Endodermal cell (in vitro differentiated cells): ENCODE measurements at regions not wholly inside any gene's neighbourhood (a gene's known extent, or its start where the extent isn't known, plus 50 kb on each side); places are given as distances from the start of the nearest gene placed in this dataset.

ENCODE experiments used
- DNase-seq: peaks from one replicate; pipeline ENCODE4 v3.0.0-alpha.2; 2017
- H3K27ac ChIP-seq: 2 replicates; pipeline ENCODE4 v1.5.1; 2013; ENCODE audit warnings: mild to moderate bottlenecking, low read depth, low read length, moderate library complexity
- H3K27me3 ChIP-seq: 2 replicates; pipeline ENCODE4 v1.6.1; 2013; ENCODE audit warnings: mild to moderate bottlenecking, low read length, moderate library complexity; ENCODE audit not compliant: insufficient read depth, control insufficient read depth, poor library complexity, severe bottlenecking
- H3K36me3 ChIP-seq: 2 replicates; pipeline ENCODE4 v1.7.0; 2013; ENCODE audit warnings: mild to moderate bottlenecking, low read length, moderate library complexity; ENCODE audit not compliant: control insufficient read depth, insufficient read depth
- H3K4me1 ChIP-seq: one replicate; pipeline ENCODE4 v1.7.0; 2013; ENCODE audit warnings: low read length; ENCODE audit not compliant: control insufficient read depth, insufficient read depth
- H3K4me3 ChIP-seq: 2 replicates; pipeline ENCODE4 v1.5.1; 2013; ENCODE audit warnings: mild to moderate bottlenecking, low read length, moderate library complexity
- H3K9ac ChIP-seq: 2 replicates; pipeline ENCODE4 v1.6.1; 2013; ENCODE audit warnings: mild to moderate bottlenecking, low read length, moderate library complexity; ENCODE audit not compliant: poor library complexity, severe bottlenecking; ENCODE audit errors: extremely low read depth
- H3K9me3 ChIP-seq: 2 replicates; pipeline ENCODE4 v1.6.1; 2013; ENCODE audit warnings: mild to moderate bottlenecking, low read length, moderate library complexity; ENCODE audit not compliant: control insufficient read depth
- H3K27ac Mint-ChIP-seq: 2 replicates; pipeline ENCODE4 v1.8.0; 2020; ENCODE audit warnings: mixed read lengths
- H3K27me3 Mint-ChIP-seq: 2 replicates; pipeline ENCODE4 v1.8.0; 2021; ENCODE audit warnings: mild to moderate bottlenecking, mixed read lengths; ENCODE audit not compliant: insufficient read depth
- H3K36me3 Mint-ChIP-seq: 2 replicates; pipeline ENCODE4 v1.8.0; 2020; ENCODE audit warnings: low read depth, mixed read lengths
- H3K4me1 Mint-ChIP-seq: 2 replicates; pipeline ENCODE4 v1.8.0; 2020; ENCODE audit warnings: mixed read lengths
- H3K4me3 Mint-ChIP-seq: 2 replicates; pipeline ENCODE4 v1.8.0; 2020; ENCODE audit warnings: mild to moderate bottlenecking, moderate library complexity, mixed read lengths
- H3K9me3 Mint-ChIP-seq: 2 replicates; pipeline ENCODE4 v1.8.0; 2020; ENCODE audit warnings: mild to moderate bottlenecking, mixed read lengths
- WGBS, 2 experiments: methylation state at CpG; one replicate each; pipeline versions ENCODE4 v1.1.5 to v1.1.7; 2013; ENCODE audit warnings: missing lambda C conversion rate in 2 of 2, mixed read lengths in 1 of 2; ENCODE audit not compliant: insufficient coverage in 1 of 2, insufficient read length in 1 of 2; 5-methylcytosine and 5-hydroxymethylcytosine counted together
- TF ChIP-seq, protein P1 (sequence below): fragments of 200-600 bp; sonication (generic); conservative IDR thresholded peaks from 2 replicates; pipeline ENCODE4 v1.5.0; 2021; ENCODE audit warnings: antibody characterized with exemption, mild to moderate bottlenecking

GRCh38 chr5:39534690-39535089, 109.9 kb upstream of the DAB2 start:
- no peak overlapping the region for H3K4me3 Mint-ChIP-seq
- H3K4me3 ChIP-seq: no peak overlapping the region
- no peaks in the 10 kb centered on the region for H3K9me3 Mint-ChIP-seq
- peaks cover 10% of the 10 kb centered on the region for H3K4me1 ChIP-seq
- H3K4me1 Mint-ChIP-seq: peaks cover 47% of the 10 kb centered on the region
- no peak overlapping the region for H3K27ac Mint-ChIP-seq
- no peak overlapping the region for H3K27ac ChIP-seq
- TF ChIP-seq, protein P1, sequence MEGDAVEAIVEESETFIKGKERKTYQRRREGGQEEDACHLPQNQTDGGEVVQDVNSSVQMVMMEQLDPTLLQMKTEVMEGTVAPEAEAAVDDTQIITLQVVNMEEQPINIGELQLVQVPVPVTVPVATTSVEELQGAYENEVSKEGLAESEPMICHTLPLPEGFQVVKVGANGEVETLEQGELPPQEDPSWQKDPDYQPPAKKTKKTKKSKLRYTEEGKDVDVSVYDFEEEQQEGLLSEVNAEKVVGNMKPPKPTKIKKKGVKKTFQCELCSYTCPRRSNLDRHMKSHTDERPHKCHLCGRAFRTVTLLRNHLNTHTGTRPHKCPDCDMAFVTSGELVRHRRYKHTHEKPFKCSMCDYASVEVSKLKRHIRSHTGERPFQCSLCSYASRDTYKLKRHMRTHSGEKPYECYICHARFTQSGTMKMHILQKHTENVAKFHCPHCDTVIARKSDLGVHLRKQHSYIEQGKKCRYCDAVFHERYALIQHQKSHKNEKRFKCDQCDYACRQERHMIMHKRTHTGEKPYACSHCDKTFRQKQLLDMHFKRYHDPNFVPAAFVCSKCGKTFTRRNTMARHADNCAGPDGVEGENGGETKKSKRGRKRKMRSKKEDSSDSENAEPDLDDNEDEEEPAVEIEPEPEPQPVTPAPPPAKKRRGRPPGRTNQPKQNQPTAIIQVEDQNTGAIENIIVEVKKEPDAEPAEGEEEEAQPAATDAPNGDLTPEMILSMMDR: no peak
- 86 to 99% methylated on average over 2 to 3 of the region's 3 CpGs for WGBS, 2 experiments
- no peaks in the 10 kb centered on the region for H3K36me3 Mint-ChIP-seq
- no peaks in the 10 kb centered on the region for H3K9me3 ChIP-seq
- H3K27me3 Mint-ChIP-seq: no peaks in the 10 kb centered on the region
- H3K36me3 ChIP-seq: no peaks in the 10 kb centered on the region
- no peak for DNase-seq
- no peak overlapping the region for H3K9ac ChIP-seq
- H3K27me3 ChIP-seq: no peaks in the 10 kb centered on the region

DNA sequence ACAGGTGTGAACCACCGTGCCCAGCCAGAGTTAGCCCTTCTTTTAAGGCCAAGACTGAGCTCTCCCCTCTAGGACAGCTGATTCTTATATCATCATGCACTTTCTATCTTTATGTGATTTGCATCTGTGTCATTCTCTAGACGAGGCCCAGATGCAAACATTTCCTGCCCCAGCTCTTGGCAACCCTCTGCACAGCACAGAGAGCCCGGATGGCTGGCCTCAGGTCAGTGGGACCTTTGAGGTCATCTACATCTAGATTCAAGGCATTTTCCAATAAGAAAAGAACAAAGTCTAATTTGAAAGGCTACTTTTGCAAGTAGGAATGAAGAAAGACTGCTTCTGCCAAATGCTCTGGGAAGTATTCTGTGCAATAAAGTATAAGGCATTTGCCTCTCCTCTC, 109.0 kb upstream of the DAB2 start:
- Histone ChIP-seq H3K27me3 (no peaks in the 10 kb centered on the region), H3K4me1 (peaks cover 18% of the 10 kb centered on the region), H3K4me3 (no peak overlapping the region), H3K36me3 (no peaks in the 10 kb centered on the region), H3K9ac (no peak overlapping the region), H3K9me3 (no peaks in the 10 kb centered on the region), H3K27ac (no peak overlapping the region)
- no peak for DNase-seq
- Mint-ChIP-seq H3K9me3 (no peaks in the 10 kb centered on the region), H3K36me3 (no peaks in the 10 kb centered on the region), H3K27ac (peak overlapping the region; percentile 7), H3K27me3 (no peaks in the 10 kb centered on the region), H3K4me3 (no peak overlapping the region), H3K4me1 (peaks cover 52% of the 10 kb centered on the region)
- TF ChIP-seq, protein P1: no peak
- 74 to 80% methylated on average over 3 of the region's 3 CpGs for WGBS, 2 experiments

DNA sequence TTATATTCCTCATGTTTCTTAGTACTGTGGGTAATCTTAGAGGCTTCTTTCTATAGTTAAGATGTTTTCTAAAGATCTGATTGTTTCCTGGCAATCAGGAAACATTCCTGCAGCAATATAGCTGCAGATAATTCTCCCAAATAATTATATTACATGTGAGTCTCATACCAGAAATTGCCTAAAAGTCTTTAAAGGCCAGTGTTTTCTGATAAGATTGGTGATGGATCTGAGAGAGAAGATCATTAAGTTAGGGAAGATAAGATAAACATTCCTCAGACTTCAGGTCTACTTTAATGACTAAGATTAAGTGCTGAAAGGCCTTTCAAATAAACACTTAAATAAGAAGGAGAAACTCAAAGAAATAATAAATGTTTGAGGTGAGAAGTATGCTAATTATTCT, 107.7 kb upstream of the DAB2 start:
- Histone ChIP-seq H3K9me3 (no peaks in the 10 kb centered on the region), H3K4me1 (peaks cover 18% of the 10 kb centered on the region), H3K36me3 (no peaks in the 10 kb centered on the region), H3K4me3 (no peak overlapping the region), H3K27ac (no peak overlapping the region), H3K27me3 (no peaks in the 10 kb centered on the region), H3K9ac (no peak overlapping the region)
- H3K36me3 Mint-ChIP-seq: no peaks in the 10 kb centered on the region
- H3K27ac Mint-ChIP-seq: no peak overlapping the region
- no peaks in the 10 kb centered on the region for H3K9me3 Mint-ChIP-seq
- H3K4me3 Mint-ChIP-seq: no peak overlapping the region
- no peaks in the 10 kb centered on the region for H3K27me3 Mint-ChIP-seq
- no peak for DNase-seq
- H3K4me1 Mint-ChIP-seq: peaks cover 59% of the 10 kb centered on the region
- TF ChIP-seq, protein P1: no peak
